DND-41 (cell line): ENCODE measurements at regions not wholly inside any gene's neighbourhood (a gene's known extent, or its start where the extent isn't known, plus 50 kb on each side); places are given as distances from the start of the nearest gene placed in this dataset.

Experiments
- ATAC-seq: fragments of 200-7000 bp; cut with Tn5 transposase; 3 replicates; pipeline ENCODE4 v1.9.1; 2021; ENCODE audit warnings: low read depth; ENCODE audit not compliant: insufficient read depth
- DNase-seq: peaks from one replicate; pipeline ENCODE4 v3.0.0-alpha.2; 2020
- H2AFZ ChIP-seq: 2 replicates; pipeline ENCODE4 v1.6.0; 2012; ENCODE audit warnings: low read depth, low read length
- H3K27ac ChIP-seq: 2 replicates; pipeline ENCODE4 v1.5.1; 2012; ENCODE audit warnings: low read length, inconsistent platforms
- H3K27me3 ChIP-seq: fragments of 200-600 bp; sonication (generic); 2 replicates; pipeline ENCODE4 v1.6.0; 2012; ENCODE audit warnings: low read length, mild to moderate bottlenecking, inconsistent platforms; ENCODE audit not compliant: insufficient read depth, poor library complexity
- H3K36me3 ChIP-seq: 2 replicates; pipeline ENCODE4 v1.5.1; 2012; ENCODE audit warnings: low read length, inconsistent platforms; ENCODE audit not compliant: insufficient read depth
- H3K4me1 ChIP-seq: 2 replicates; pipeline ENCODE4 v1.5.1; 2012; ENCODE audit warnings: mild to moderate bottlenecking, low read length; ENCODE audit not compliant: insufficient read depth
- H3K4me2 ChIP-seq: 2 replicates; pipeline ENCODE4 v1.6.0; 2012; ENCODE audit warnings: mild to moderate bottlenecking, moderate library complexity, low read length, inconsistent platforms; ENCODE audit not compliant: insufficient read depth
- H3K4me3 ChIP-seq, 2 experiments: fragments of 200-600 bp in 1 of 2; shearing (Covaris generic) in 1 of 2; 2 replicates each; pipeline ENCODE4 v1.5.1; 2012 to 2016; ENCODE audit warnings: inconsistent platforms in 2 of 2, low read length in 2 of 2, mild to moderate bottlenecking in 2 of 2, low read depth in 1 of 2, moderate library complexity in 1 of 2
- H3K79me2 ChIP-seq: 2 replicates; pipeline ENCODE4 v1.6.0; 2012; ENCODE audit warnings: low read length, inconsistent platforms; ENCODE audit not compliant: insufficient read depth
- H3K9ac ChIP-seq: 2 replicates; pipeline ENCODE4 v1.6.0; 2012; ENCODE audit warnings: low read depth, mild to moderate bottlenecking, inconsistent platforms, low read length, moderate library complexity
- H3K9me3 ChIP-seq: 2 replicates; pipeline ENCODE4 v1.5.1; 2012; ENCODE audit warnings: low read length, moderate library complexity, mild to moderate bottlenecking, inconsistent platforms; ENCODE audit not compliant: insufficient read depth, severe bottlenecking
- H4K20me1 ChIP-seq: 2 replicates; pipeline ENCODE4 v1.6.0; 2012; ENCODE audit warnings: low read length; ENCODE audit not compliant: insufficient read depth
- EZH2 ChIP-seq: IDR thresholded peaks from 3 replicates; pipeline ENCODE4 v1.6.1; 2012; ENCODE audit warnings: borderline replicate concordance, low read depth, mild to moderate bottlenecking, moderate library complexity, low read length, inconsistent platforms; ENCODE audit not compliant: severe bottlenecking
- TF ChIP-seq, protein P1 (sequence below): IDR thresholded peaks from 2 replicates; pipeline ENCODE4 v1.5.1; 2012; ENCODE audit warnings: borderline replicate concordance, low read length, moderate library complexity, mild to moderate bottlenecking; ENCODE audit not compliant: poor library complexity, severe bottlenecking; ENCODE audit errors: extremely low read depth

DNA sequence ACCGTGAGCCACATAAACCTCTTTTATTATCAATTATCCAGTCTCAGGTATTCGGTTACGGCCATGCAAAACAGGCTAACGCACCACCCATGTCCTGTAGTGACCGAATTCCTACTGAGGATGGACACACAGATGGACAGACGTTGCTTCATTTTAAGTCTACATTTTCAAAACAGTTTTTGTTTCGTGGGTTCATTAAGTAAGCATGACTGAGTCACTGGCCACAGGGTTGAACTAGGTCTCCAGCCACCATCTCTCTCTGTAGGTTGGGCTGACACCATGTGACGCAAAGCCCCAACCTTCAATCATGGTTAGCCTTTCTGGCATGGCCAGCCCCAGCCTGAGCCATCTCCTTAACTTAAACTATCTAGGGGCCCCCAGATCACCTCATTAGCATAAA is 110.0 kb upstream of the SLC22A23 start:
- TF ChIP-seq, protein P1, sequence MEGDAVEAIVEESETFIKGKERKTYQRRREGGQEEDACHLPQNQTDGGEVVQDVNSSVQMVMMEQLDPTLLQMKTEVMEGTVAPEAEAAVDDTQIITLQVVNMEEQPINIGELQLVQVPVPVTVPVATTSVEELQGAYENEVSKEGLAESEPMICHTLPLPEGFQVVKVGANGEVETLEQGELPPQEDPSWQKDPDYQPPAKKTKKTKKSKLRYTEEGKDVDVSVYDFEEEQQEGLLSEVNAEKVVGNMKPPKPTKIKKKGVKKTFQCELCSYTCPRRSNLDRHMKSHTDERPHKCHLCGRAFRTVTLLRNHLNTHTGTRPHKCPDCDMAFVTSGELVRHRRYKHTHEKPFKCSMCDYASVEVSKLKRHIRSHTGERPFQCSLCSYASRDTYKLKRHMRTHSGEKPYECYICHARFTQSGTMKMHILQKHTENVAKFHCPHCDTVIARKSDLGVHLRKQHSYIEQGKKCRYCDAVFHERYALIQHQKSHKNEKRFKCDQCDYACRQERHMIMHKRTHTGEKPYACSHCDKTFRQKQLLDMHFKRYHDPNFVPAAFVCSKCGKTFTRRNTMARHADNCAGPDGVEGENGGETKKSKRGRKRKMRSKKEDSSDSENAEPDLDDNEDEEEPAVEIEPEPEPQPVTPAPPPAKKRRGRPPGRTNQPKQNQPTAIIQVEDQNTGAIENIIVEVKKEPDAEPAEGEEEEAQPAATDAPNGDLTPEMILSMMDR: no peak
- TF ChIP-seq EZH2: no peak
- no peaks in the 10 kb centered on the region for H3K79me2 ChIP-seq
- DNase-seq (no peak), ATAC-seq (no peak)
- no peak overlapping the region for H3K4me3 ChIP-seq
- no peak overlapping the region for H3K4me2 ChIP-seq
- no peak overlapping the region for H2AFZ ChIP-seq
- H3K9ac ChIP-seq: no peak overlapping the region
- no peak overlapping the region for H3K27ac ChIP-seq
- H3K36me3 ChIP-seq: no peaks in the 10 kb centered on the region
- H3K9me3 ChIP-seq: no peaks in the 10 kb centered on the region
- H3K4me1 ChIP-seq: no peaks in the 10 kb centered on the region
- H4K20me1 ChIP-seq: no peaks in the 10 kb centered on the region
- peaks cover 20% of the 10 kb centered on the region for H3K27me3 ChIP-seq

DNA sequence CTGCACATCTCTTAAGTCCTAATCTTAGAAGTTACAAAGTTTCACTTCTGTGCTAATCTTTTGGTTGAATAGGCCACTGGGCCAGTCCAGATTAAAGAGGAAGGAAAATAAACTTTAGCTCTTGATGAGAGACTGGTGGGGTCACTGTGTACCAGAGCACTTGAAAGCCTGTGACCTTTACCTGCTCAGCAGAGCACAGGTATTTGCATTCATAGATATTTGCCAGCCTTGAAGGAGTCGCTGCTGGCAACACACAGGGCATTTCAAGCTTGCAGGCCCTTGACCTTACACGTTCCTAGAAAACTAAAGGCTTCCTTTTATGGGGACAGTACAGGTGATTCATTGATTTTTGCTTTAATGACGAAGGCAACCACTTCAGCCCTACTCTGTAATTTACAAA is 108.4 kb upstream of the SLC22A23 start:
- Histone ChIP-seq H4K20me1 (no peaks in the 10 kb centered on the region), H3K79me2 (no peaks in the 10 kb centered on the region), H3K4me1 (no peaks in the 10 kb centered on the region), H3K9me3 (no peaks in the 10 kb centered on the region), H3K36me3 (no peaks in the 10 kb centered on the region), H3K9ac (no peak overlapping the region), H3K27ac (no peak overlapping the region), H2AFZ (no peak overlapping the region), H3K4me2 (no peak overlapping the region), H3K27me3 (peaks cover 12% of the 10 kb centered on the region), H3K4me3 (no peak overlapping the region)
- no peak for TF ChIP-seq EZH2
- TF ChIP-seq, protein P1: no peak
- DNase-seq (no peak), ATAC-seq (no peak)

GRCh38 chr6:3561725-3562124 is 104.9 kb upstream of the SLC22A23 start:
- no peak for TF ChIP-seq EZH2
- TF ChIP-seq, protein P1: no peak
- ATAC-seq (no peak), DNase-seq (no peak)
- H2AFZ ChIP-seq: no peak overlapping the region
- no peaks in the 10 kb centered on the region for H3K27me3 ChIP-seq
- no peak overlapping the region for H3K27ac ChIP-seq
- H3K4me3 ChIP-seq: no peak overlapping the region
- H4K20me1 ChIP-seq: no peaks in the 10 kb centered on the region
- no peaks in the 10 kb centered on the region for H3K79me2 ChIP-seq
- no peak overlapping the region for H3K4me2 ChIP-seq
- no peaks in the 10 kb centered on the region for H3K4me1 ChIP-seq
- H3K36me3 ChIP-seq: no peaks in the 10 kb centered on the region
- H3K9ac ChIP-seq: no peak overlapping the region
- H3K9me3 ChIP-seq: no peaks in the 10 kb centered on the region

- Histone ChIP-seq H4K20me1 (no peaks in the 10 kb centered on the region), H3K36me3 (no peaks in the 10 kb centered on the region), H3K27me3 (no peaks in the 10 kb centered on the region), H3K9ac (no peak overlapping the region), H3K4me1 (no peaks in the 10 kb centered on the region), H3K4me2 (no peak overlapping the region), H3K79me2 (no peaks in the 10 kb centered on the region), H2AFZ (no peak overlapping the region), H3K27ac (no peak overlapping the region), H3K9me3 (no peaks in the 10 kb centered on the region), H3K4me3 (no peak overlapping the region)
- no peak for DNase-seq
- no peak for ATAC-seq
- no peak for TF ChIP-seq EZH2
- TF ChIP-seq, protein P1: no peak
Observed at GRCh38 chr6:3560211-3560610, 103.4 kb upstream of the SLC22A23 start.
